Tibial nerve (tissue), 4 donors: ENCODE measurements at regions not wholly inside any gene's neighbourhood (a gene's known extent, or its start where the extent isn't known, plus 50 kb on each side); places are given as distances from the start of the nearest gene placed in this dataset.
"Not testable (repeated sequence)": the region's sequence is repeated elsewhere in the genome, so short reads cannot be mapped to it uniquely, and the experiment has no call there.

Source experiments
- DNase-seq, 2 donors: peaks; one replicate each; pipeline ENCODE4 v3.0.0-alpha.2; 2019; ENCODE audit warnings: low spot score in 2 of 2
- H3K27ac ChIP-seq, 4 donors: fragments of 200-600 bp; sonication (generic) in 3 of 4; one replicate each; pipeline ENCODE4 v1.5.1; 2017 to 2019; ENCODE audit warnings: mild to moderate bottlenecking in 1 of 4
- H3K27me3 ChIP-seq, 2 donors: fragments of 200-600 bp; sonication (generic) in 1 of 2; one replicate each; pipeline versions ENCODE4 v1.5.1 to v1.6.0; 2017 to 2019
- H3K36me3 ChIP-seq, 3 donors: fragments of 200-600 bp; sonication (generic); one replicate each; pipeline ENCODE4 v1.5.1; 2018 to 2019
- H3K4me1 ChIP-seq, 4 donors: fragments of 200-600 bp; sonication (generic) in 3 of 4; one replicate each; pipeline ENCODE4 v1.5.1; 2017 to 2019
- H3K4me3 ChIP-seq, 4 donors: fragments of 200-600 bp; sonication (generic) in 3 of 4; one replicate each; pipeline ENCODE4 v1.5.1; 2017 to 2019; ENCODE audit warnings: mild to moderate bottlenecking in 1 of 4, moderate library complexity in 1 of 4
- H3K9me3 ChIP-seq, 4 donors: fragments of 200-600 bp; sonication (generic) in 3 of 4; one replicate each; pipeline ENCODE4 v1.5.1; 2017 to 2019
- CTCF ChIP-seq, 5 experiments: fragments of 200-600 bp in 3 of 5; fragments of 450-650 bp in 2 of 5; sonication (generic) in 3 of 5; IDR thresholded peaks; one replicate each; pipeline ENCODE4 v1.5.1; 2016 to 2019; ENCODE audit warnings: antibody characterized with exemption in 5 of 5, mild to moderate bottlenecking in 3 of 5, moderate library complexity in 2 of 5
- EP300 ChIP-seq, 2 donors: sonication (generic); formaldehyde crosslinking; IDR thresholded peaks; one replicate each; pipeline ENCODE4 v1.6.1; 2017; ENCODE audit warnings: antibody characterized with exemption in 2 of 2, mild to moderate bottlenecking in 1 of 2
- POLR2A ChIP-seq, 2 donors: fragments of 450-650 bp; IDR thresholded peaks; one replicate each; pipeline ENCODE4 v1.6.1; 2017; ENCODE audit warnings: antibody characterized with exemption in 2 of 2, mild to moderate bottlenecking in 2 of 2, moderate library complexity in 2 of 2
- WGBS, 2 donors: methylation state at CpG; one replicate each; pipeline ENCODE4 v1.1.5; 2018; 5-methylcytosine and 5-hydroxymethylcytosine counted together

DNA sequence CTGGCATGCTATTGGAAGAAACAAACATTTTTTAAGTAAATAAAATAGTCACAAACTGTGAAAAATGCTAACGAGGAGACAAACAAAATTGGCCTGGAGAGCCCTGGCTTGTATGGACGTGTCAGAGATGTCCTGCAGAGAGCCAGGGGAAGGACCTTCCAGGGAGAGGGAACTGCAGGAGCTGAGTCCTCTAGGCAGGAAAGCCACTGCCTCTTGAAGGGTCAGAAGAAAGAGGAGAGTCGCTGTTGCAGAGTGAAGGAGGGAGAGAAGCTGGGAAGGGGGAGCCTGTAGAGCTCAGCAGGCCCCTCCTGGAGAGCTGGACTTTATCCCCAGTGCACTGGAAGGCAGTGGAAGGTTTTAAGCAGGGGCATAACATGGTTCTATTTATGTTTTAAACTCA lies 80.3 kb upstream of the PWP1 start:
- 59 to 61% methylated on average over 3 of the region's 3 CpGs for WGBS, 2 donors
- DNase-seq: no peak
- no peaks in the 10 kb centered on the region for H3K4me1 ChIP-seq
- H3K27me3 ChIP-seq: no peaks in the 10 kb centered on the region
- no peaks in the 10 kb centered on the region for H3K36me3 ChIP-seq
- TF ChIP-seq EP300 (IDR thresholded peaks at IDR 0.05) (no peak), CTCF (IDR thresholded peaks at IDR 0.05) (no peak), POLR2A (IDR thresholded peaks at IDR 0.05) (no peak)
- no peak overlapping the region for H3K4me3 ChIP-seq
- H3K9me3 ChIP-seq: no peaks in the 10 kb centered on the region
- H3K27ac ChIP-seq: no peak overlapping the region

DNA sequence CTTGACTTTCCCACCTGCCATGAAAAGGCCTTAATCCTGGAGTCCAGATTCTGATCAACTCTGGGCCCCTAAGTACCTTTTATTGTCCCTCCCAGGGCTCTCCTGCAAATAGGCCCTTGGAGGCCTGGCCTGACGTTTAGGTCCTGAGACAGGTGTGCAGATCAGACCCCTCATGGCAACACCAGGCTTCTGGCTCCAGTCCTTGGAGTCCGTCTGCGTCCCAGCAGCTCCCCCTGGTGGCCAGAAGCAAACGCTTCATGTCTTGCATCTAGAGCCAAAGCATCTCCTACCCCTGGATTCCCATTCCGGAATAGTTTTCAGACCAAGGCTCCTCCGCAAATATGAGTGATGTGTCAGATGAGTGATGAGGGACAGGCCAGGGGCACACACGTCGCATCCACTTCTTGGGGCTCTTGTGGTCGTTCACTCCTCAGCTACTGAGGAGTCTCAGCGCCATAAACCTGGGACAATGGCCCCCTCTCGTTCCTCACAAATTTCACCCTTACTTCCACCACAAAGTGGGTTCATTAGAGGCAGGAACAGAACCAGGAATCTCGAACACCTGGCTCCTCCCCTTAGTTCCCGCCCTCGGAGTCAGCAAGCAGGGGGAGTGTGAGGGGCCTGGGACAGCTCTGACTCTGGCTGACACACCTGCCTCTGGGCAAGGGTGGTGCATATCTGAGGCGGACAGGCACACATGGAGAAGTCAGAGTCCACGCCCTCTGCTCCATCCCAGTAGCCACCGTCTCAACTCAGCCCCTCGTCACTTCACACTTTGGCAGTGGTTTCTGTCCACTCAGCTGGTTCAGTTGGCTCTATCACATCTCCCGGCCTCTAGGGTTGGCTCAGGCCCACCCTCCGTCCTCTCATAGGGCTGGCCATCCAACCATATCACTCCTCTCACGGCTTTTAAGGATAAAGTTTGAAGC lies 77.9 kb upstream of the PWP1 start:
- TF ChIP-seq CTCF (IDR thresholded peaks at IDR 0.05) (peak; percentile 67 to 89 (median 81)), EP300 (IDR thresholded peaks at IDR 0.05) (no peak)
- 37 to 39% methylated on average over 20 to 21 of the region's 21 CpGs for WGBS, 2 donors
- Histone ChIP-seq H3K9me3 (no peaks in the 10 kb centered on the region), H3K27me3 (no peaks in the 10 kb centered on the region), H3K27ac (no peak overlapping the region), H3K4me3 (no peak overlapping the region), H3K36me3 (no peaks in the 10 kb centered on the region), H3K4me1 (no peaks in the 10 kb centered on the region)
- peak; percentile 67 to 78 for DNase-seq

DNA sequence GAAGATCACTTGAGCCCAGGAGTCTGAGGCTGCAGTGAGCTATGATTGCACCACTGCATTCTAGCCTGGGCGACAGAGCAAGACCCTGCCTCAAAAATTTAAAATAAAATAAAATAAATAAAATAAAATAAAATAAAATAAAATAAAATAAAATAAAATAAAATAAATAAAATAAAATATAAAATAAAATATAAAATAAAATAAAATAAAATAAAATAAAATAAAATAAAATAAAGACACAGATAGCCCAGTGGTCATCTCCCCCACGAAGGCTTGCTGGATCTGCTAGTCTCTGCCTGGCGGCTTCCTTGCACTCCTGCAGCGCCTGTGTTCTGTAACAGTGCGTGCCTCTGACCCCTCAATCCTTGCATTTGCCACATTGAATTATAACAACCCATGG lies 76.8 kb upstream of the PWP1 start:
- not testable (repeated sequence) for H3K4me1 ChIP-seq, DNase-seq, H3K4me3 ChIP-seq, H3K27me3 ChIP-seq, H3K9me3 ChIP-seq, H3K36me3 ChIP-seq, H3K27ac ChIP-seq
- WGBS, 2 donors: 88 to 93% methylated on average over 5 of the region's 5 CpGs

DNA sequence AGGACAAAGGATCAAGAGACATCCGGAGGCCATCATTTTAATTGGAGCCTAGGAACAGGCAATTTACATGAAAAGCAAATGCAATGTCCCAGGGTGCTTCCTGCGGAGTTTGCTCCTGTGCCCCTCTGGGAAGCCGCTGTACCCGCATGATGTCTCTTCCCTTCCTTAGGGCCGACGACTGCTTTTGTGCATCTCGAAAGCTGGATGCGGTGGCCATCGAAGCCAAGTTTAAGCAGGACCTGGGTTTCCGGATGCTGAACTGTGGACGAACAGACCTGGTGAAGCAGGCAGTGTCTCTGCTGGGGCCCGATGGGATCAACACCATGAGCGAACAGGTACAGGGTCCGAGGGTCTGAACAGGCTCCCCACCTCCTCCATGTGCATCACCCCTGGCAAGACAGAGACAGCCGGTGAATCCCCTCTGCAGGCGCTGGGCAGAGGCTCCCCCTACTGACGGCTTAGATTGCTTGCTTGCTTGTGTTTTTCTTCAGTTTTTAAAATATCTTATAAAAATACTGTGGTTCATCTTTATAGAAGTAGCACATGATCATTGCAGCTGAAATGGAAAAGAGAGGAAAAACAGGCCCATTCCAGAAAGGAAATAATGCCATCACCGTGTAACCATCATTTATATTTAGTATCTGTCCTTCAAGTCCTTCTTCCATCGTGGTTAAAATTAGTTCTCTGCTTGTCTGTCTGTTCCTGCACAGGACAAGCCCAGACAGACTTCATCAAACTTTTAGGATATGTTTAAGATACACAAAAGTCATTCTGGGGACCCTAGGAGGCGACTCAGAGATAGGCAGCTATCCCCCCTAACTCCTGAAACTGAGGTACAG lies 75.4 kb upstream of the PWP1 start:
- DNase-seq: no peak
- Histone ChIP-seq H3K4me1 (no peaks in the 10 kb centered on the region), H3K9me3 (no peaks in the 10 kb centered on the region), H3K27ac (no peak overlapping the region), H3K4me3 (no peak overlapping the region), H3K36me3 (no peaks in the 10 kb centered on the region), H3K27me3 (no peaks in the 10 kb centered on the region)
- WGBS, 2 donors: 52 to 55% methylated on average over 20 of the region's 20 CpGs
- TF ChIP-seq POLR2A (IDR thresholded peaks at IDR 0.05): no peak
- peak in 3 of 5 experiments; percentile 15 to 37 (median 18) for TF ChIP-seq CTCF (IDR thresholded peaks at IDR 0.05)

DNA sequence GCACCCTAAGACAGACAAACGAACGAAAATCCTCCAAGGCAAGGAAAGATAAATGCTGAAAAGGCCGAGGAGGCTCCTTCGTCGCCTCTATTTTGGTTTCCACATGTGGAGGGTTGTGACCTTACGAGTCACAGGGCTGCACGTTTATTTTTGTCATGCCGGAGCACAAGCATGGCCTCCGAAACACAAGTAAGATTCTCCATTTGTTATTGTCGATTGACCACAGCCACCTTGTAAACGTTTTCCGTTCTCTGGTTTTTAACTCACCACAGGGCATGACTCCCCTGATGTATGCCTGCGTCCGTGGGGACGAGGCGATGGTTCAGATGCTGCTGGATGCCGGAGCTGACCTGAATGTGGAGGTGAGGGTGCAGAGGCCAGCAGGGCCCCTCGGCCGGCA lies 73.1 kb upstream of the PWP1 start:
- no peak overlapping the region for H3K4me3 ChIP-seq
- H3K27me3 ChIP-seq: no peaks in the 10 kb centered on the region
- DNase-seq: no peak
- TF ChIP-seq EP300 (IDR thresholded peaks at IDR 0.05): no peak
- no peak for TF ChIP-seq CTCF (IDR thresholded peaks at IDR 0.05)
- no peaks in the 10 kb centered on the region for H3K9me3 ChIP-seq
- H3K36me3 ChIP-seq: no peaks in the 10 kb centered on the region
- H3K27ac ChIP-seq: no peak overlapping the region
- H3K4me1 ChIP-seq: no peaks in the 10 kb centered on the region
- 56 to 71% methylated on average over 19 of the region's 19 CpGs for WGBS, 2 donors
